SK-N-SH (cell line): ENCODE measurements at regions not wholly inside any gene's neighbourhood (a gene's known extent, or its start where the extent isn't known, plus 50 kb on each side); places are given as distances from the start of the nearest gene placed in this dataset.

Source experiments
- EP300 ChIP-seq, 2 experiments: IDR thresholded peaks; 2 replicates each; pipeline versions ENCODE4 v1.4.0 to v1.6.1; 2012; ENCODE audit warnings: borderline replicate concordance in 1 of 2, low read depth in 1 of 2, low read length in 1 of 2
- FOXM1 ChIP-seq: IDR thresholded peaks from 2 replicates; pipeline ENCODE4 v1.4.0; 2012; ENCODE audit warnings: low read depth, mild to moderate bottlenecking
- SIN3A ChIP-seq: IDR thresholded peaks from 2 replicates; pipeline ENCODE4 v1.6.1; 2012; ENCODE audit warnings: low read depth, mild to moderate bottlenecking, low read length, moderate library complexity, borderline replicate concordance
- TCF12 ChIP-seq: IDR thresholded peaks from 2 replicates; pipeline ENCODE4 v1.4.0; 2012
- TF ChIP-seq, protein P1 (sequence below): fragments of 200-600 bp; sonication (generic); IDR thresholded peaks from 2 replicates; pipeline ENCODE4 v1.6.1; 2017; ENCODE audit warnings: antibody characterized with exemption, mild to moderate bottlenecking, moderate library complexity
- TF ChIP-seq, protein P2 (sequence below): IDR thresholded peaks from 2 replicates; pipeline ENCODE4 v1.4.0; 2012; ENCODE audit warnings: low read depth
- TF ChIP-seq, protein P3 (sequence below): fragments of 150-350 bp; IDR thresholded peaks from 2 replicates; pipeline ENCODE4 v1.6.1; 2017; ENCODE audit warnings: antibody characterized with exemption, low read length, low read depth, borderline replicate concordance

DNA sequence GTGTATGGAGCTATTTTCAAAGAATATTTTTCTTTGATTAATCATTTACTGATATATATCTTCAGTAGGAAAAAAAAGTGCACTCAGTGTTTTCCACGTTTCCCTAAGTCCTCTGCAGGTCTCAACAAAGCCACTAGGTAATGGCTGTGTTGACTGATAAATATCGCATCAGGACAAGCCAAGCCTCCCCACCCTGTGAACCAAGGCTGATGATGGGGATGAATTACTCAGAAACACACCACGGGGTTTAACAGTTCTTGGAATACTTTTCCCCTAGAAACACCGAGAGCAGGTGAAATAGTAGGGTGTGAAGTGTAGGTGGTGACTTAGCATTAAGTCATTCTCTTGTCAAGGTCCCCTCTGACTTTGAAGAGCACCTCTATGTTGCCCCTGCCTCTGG lies 423.5 kb upstream of the IGFBP3 start:
- TF ChIP-seq, protein P1, sequence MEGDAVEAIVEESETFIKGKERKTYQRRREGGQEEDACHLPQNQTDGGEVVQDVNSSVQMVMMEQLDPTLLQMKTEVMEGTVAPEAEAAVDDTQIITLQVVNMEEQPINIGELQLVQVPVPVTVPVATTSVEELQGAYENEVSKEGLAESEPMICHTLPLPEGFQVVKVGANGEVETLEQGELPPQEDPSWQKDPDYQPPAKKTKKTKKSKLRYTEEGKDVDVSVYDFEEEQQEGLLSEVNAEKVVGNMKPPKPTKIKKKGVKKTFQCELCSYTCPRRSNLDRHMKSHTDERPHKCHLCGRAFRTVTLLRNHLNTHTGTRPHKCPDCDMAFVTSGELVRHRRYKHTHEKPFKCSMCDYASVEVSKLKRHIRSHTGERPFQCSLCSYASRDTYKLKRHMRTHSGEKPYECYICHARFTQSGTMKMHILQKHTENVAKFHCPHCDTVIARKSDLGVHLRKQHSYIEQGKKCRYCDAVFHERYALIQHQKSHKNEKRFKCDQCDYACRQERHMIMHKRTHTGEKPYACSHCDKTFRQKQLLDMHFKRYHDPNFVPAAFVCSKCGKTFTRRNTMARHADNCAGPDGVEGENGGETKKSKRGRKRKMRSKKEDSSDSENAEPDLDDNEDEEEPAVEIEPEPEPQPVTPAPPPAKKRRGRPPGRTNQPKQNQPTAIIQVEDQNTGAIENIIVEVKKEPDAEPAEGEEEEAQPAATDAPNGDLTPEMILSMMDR, result no peak
- TF ChIP-seq SIN3A (no peak), FOXM1 (no peak), TCF12 (no peak), EP300 (IDR thresholded peaks at IDR 0.05; ENCODE audit: borderline replicate concordance in 1 of 2, low read depth in 1 of 2, low read length in 1 of 2) (no peak)
- TF ChIP-seq, protein P2, sequence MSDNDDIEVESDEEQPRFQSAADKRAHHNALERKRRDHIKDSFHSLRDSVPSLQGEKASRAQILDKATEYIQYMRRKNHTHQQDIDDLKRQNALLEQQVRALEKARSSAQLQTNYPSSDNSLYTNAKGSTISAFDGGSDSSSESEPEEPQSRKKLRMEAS, result no peak
- TF ChIP-seq, protein P3, sequence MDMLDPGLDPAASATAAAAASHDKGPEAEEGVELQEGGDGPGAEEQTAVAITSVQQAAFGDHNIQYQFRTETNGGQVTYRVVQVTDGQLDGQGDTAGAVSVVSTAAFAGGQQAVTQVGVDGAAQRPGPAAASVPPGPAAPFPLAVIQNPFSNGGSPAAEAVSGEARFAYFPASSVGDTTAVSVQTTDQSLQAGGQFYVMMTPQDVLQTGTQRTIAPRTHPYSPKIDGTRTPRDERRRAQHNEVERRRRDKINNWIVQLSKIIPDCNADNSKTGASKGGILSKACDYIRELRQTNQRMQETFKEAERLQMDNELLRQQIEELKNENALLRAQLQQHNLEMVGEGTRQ, result no peak
